ENCODE measurements at regions not wholly inside any gene's neighbourhood (a gene's known extent, or its start where the extent isn't known, plus 50 kb on each side); places are given as distances from the start of the nearest gene placed in this dataset.

GRCh38 chr5:67333171-67333570 lies 136.6 kb upstream of the CD180 start:
- no peak for TF ChIP-seq FOXS1 (CRISPR knock-in tag; IDR thresholded peaks at IDR 0.05)
- no peak for TF ChIP-seq CHD4 (IDR thresholded peaks at IDR 0.05; ENCODE audit: borderline replicate concordance)
- no peak for TF ChIP-seq REST (IDR thresholded peaks at IDR 0.05)
- no peak for TF ChIP-seq POLR2A (IDR thresholded peaks at IDR 0.05; ENCODE audit: low read length)
- TF ChIP-seq MAX (IDR thresholded peaks at IDR 0.05), result no peak
- TF ChIP-seq ZSCAN20 (CRISPR knock-in tag; IDR thresholded peaks at IDR 0.05), result no peak
- TF ChIP-seq POLR2AphosphoS2 (conservative IDR thresholded peaks at IDR 0.05; ENCODE audit: low read length), result no peak
- no peak for TF ChIP-seq HMGXB4 (CRISPR knock-in tag; IDR thresholded peaks at IDR 0.05; ENCODE audit: borderline replicate concordance)
- TF ChIP-seq MAFK (IDR thresholded peaks at IDR 0.05; ENCODE audit: partially characterized antibody), result no peak
- TF ChIP-seq EHF (CRISPR knock-in tag; IDR thresholded peaks at IDR 0.05), result no peak
- no peak for TF ChIP-seq CBX8 (IDR thresholded peaks at IDR 0.05)
- TF ChIP-seq ZFP36 (IDR thresholded peaks at IDR 0.05; ENCODE audit: borderline replicate concordance, partially characterized antibody), result no peak
- no peak for TF ChIP-seq EP300 (IDR thresholded peaks at IDR 0.05)
- no peak for TF ChIP-seq TP53 (CRISPR knock-in tag; IDR thresholded peaks at IDR 0.05)
- TF ChIP-seq ZC3H11A (IDR thresholded peaks at IDR 0.05), result no peak
- ATAC-seq (no peak), DNase-seq (ENCODE audit: low read depth in 1 of 2, low spot score in 1 of 2) (no peak), FAIRE-seq (no peak)
- Histone ChIP-seq H3K27ac (no peak overlapping the region), H3K9me3 (peaks cover 14% of the 10 kb centered on the region; the same call in 1 of the 3 replicates), H3K4me1 (no peaks in the 10 kb centered on the region), H3K4me2 (no peak overlapping the region), H3K4me3 (no peak overlapping the region)
- POLR2A ChIA-PET, result no interaction called here
- WGBS (ENCODE audit: missing lambda C conversion rate), result 65% methylated on average over 2 of the region's 2 CpGs
- CTCF ChIA-PET, result no interaction called here

GRCh38 chr5:67331296-67331925 lies 134.8 kb upstream of the CD180 start:
- Histone ChIP-seq H3K9me3 (peaks cover 14% of the 10 kb centered on the region; the same call in 1 of the 3 replicates), H3K4me2 (no peak overlapping the region), H3K27ac (no peak overlapping the region), H3K4me3 (no peak overlapping the region), H3K4me1 (no peaks in the 10 kb centered on the region)
- ChIA-PET POLR2A (no interaction called here), CTCF (no interaction called here)
- FAIRE-seq, result no peak
- WGBS (ENCODE audit: missing lambda C conversion rate), result 12% methylated on average over 4 of the region's 4 CpGs
- DNase-seq (ENCODE audit: low read depth in 1 of 2, low spot score in 1 of 2), result no peak
- no peak for TF ChIP-seq E2F6 (IDR thresholded peaks at IDR 0.05; ENCODE audit: borderline replicate concordance, low read depth)
- TF ChIP-seq NR3C1 (IDR thresholded peaks at IDR 0.05), result no peak
- no peak for ATAC-seq
